ENCODE measurements at regions not wholly inside any gene's neighbourhood (a gene's known extent, or its start where the extent isn't known, plus 50 kb on each side); places are given as distances from the start of the nearest gene placed in this dataset.

GRCh38 chr4:180153587-180153986 lies 2089.6 kb upstream of the TENM3 start:
- DNase-seq, result no peak
- Histone ChIP-seq H3K27me3 (no peaks in the 10 kb centered on the region), H3K4me3 (no peak overlapping the region), H3K4me1 (no peaks in the 10 kb centered on the region), H3K9me3 (no peaks in the 10 kb centered on the region), H3K36me3 (no peaks in the 10 kb centered on the region), H3K27ac (no peak overlapping the region)
- intact Hi-C loops (cut with DNase I), result no loop called here
- no peak for ATAC-seq
- TF ChIP-seq CTCF (IDR thresholded peaks at IDR 0.05), result no peak

- no peaks in the 10 kb centered on the region for H3K36me3 ChIP-seq
- H3K4me3 ChIP-seq, result no peak overlapping the region
- no peaks in the 10 kb centered on the region for H3K4me1 ChIP-seq
- no peak for ATAC-seq
- H3K9me3 ChIP-seq, result no peaks in the 10 kb centered on the region
- intact Hi-C loops (cut with DNase I), result no loop called here
- DNase-seq, result no peak
- no peaks in the 10 kb centered on the region for H3K27me3 ChIP-seq
- H3K27ac ChIP-seq, result no peak overlapping the region
- TF ChIP-seq CTCF (IDR thresholded peaks at IDR 0.05), result no peak
Measured at GRCh38 chr4:180156684-180157083, 2086.5 kb upstream of the TENM3 start.

GRCh38 chr4:180160195-180160983 lies 2082.8 kb upstream of the TENM3 start:
- no peak overlapping the region for H3K27ac ChIP-seq
- no peaks in the 10 kb centered on the region for H3K9me3 ChIP-seq
- H3K4me3 ChIP-seq, result no peak overlapping the region
- no peaks in the 10 kb centered on the region for H3K36me3 ChIP-seq
- intact Hi-C loops (cut with DNase I), result no loop called here
- H3K27me3 ChIP-seq, result no peaks in the 10 kb centered on the region
- ATAC-seq (no peak), DNase-seq (no peak)
- no peak for TF ChIP-seq CTCF (IDR thresholded peaks at IDR 0.05)
- no peaks in the 10 kb centered on the region for H3K4me1 ChIP-seq

- no peaks in the 10 kb centered on the region for H3K4me1 ChIP-seq
Measured at GRCh38 chr4:180164799-180165198, 2078.4 kb upstream of the TENM3 start.

GRCh38 chr4:180169394-180169793 lies 2073.8 kb upstream of the TENM3 start:
- intact Hi-C loops (cut with DNase I), result no loop called here
- no peaks in the 10 kb centered on the region for H3K27me3 ChIP-seq
- TF ChIP-seq CTCF (IDR thresholded peaks at IDR 0.05), result no peak
- ATAC-seq, result no peak
- no peaks in the 10 kb centered on the region for H3K9me3 ChIP-seq
- no peaks in the 10 kb centered on the region for H3K36me3 ChIP-seq
- H3K4me3 ChIP-seq, result no peak overlapping the region
- DNase-seq, result no peak
- no peak overlapping the region for H3K27ac ChIP-seq
- H3K4me1 ChIP-seq, result no peaks in the 10 kb centered on the region

More at GRCh38 chr4:180164799-180165198, 2078.4 kb upstream of the TENM3 start:
- no peaks in the 10 kb centered on the region for H3K9me3 ChIP-seq
- no peak overlapping the region for H3K4me3 ChIP-seq
- intact Hi-C loops (cut with DNase I), result no loop called here
- DNase-seq, result no peak
- no peak for ATAC-seq
- H3K36me3 ChIP-seq, result no peaks in the 10 kb centered on the region
- H3K27ac ChIP-seq, result no peak overlapping the region
- no peak for TF ChIP-seq CTCF (IDR thresholded peaks at IDR 0.05)
- no peaks in the 10 kb centered on the region for H3K27me3 ChIP-seq
